Hematopoietic multipotent progenitor cell treated with erythropoietin and hydrocortisone succinate and interleukin-3 and kit ligand, for 8 days (in vitro differentiated cells): ENCODE measurements at regions not wholly inside any gene's neighbourhood (a gene's known extent, or its start where the extent isn't known, plus 50 kb on each side); places are given as distances from the start of the nearest gene placed in this dataset.
"Not testable (repeated sequence)": the region's sequence is repeated elsewhere in the genome, so short reads cannot be mapped to it uniquely, and the experiment has no call there.

Source experiments
- DNase-seq: peaks from one replicate; pipeline ENCODE4 v3.0.0-alpha.2; 2015

- no peak for DNase-seq
These were observed 66.7 kb upstream of the GOLGA8B start for GRCh38 chr15:34650177-34650576.

DNA sequence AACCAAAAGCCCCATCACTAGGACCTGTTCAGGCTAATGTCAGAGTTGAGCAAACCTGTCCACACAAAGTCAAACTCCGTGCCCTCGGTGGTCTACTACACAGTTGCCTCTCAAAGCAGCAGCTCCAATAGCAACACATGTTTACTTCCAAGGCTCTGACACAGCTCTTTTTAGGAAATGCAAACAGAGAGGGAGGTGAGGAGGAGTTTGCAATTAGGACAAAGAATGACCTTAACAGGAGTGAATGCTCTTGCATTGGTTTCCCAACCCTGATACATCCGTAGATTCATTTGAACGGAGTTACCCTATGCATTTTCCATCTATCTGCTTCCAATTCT is 64.8 kb upstream of the GOLGA8B start:
- no peak for DNase-seq

DNA sequence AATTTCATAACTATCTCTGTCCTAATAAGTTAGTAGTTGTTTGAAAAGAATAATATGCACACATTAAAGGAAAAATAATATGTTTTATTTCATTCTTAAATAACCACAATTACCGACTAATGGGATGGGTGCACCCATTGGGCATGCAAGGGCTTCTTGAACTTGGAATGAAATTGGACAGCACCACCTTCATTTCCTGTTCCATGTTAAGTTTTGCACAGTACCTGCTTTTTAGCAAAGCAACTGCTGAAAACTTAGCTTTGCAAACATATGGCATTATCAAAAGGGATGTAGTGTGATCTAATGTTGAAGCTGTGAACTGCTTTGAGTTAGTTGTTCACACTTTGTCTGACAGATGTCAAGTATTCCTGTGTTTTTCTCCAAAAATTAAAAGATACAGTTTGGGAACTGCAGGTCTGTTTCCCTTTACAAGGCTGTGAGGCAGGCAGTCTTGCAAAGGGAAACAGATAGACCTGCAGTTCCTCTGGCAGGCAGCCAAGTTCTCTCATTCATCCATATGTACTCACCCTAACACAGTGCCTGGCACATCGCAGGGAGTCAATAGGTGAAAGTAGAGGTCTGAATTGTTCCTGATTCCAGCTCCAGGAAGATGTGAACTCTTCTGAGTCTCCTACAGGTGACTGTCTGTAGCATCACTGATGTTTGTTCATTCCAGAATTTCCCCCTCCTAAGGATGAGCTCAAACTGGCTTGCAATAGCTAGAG is 64.3 kb upstream of the GOLGA8B start:
- peak; percentile 82 for DNase-seq

GRCh38 chr15:34646918-34647317 is 63.5 kb upstream of the GOLGA8B start:
- no peak for DNase-seq

DNA sequence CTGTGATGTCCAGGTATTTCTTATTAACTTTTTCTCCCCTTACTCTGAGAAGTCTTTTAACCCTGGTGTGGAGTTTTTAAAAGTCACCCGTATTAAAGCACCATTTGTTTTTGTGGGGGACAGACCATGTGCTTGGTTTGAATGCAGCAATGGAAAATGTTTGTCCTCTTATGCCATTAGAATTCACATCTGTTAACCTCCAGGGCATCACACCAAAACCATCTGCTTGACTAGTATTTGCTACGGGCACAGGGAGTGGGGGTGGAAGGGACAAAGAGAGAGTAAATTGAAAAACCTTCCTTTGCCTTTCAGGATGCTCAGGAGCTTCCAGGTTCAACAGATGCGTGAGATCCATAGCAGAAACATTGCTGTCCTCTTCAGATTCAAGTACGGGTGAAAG is 61.4 kb upstream of the GOLGA8B start:
- no peak for DNase-seq

DNA sequence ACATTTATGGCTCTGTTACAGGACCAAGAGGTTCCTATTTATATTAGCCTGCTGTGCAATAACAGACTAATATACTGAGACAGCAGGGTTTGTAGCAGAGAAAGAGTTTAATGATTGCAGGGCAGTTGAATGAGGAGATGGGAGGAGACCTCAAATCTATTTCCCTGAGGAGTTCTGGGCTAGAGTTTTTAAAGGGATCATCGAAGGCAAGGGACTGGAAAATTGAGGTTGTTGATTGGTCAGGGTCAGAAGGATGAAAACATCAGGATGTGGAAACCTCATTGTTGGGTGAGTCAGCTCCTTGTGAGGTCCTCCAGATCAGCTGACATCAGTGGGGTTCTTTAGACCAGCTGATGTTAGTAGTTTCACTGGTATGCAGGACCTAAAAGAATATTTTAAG is 60.6 kb upstream of the GOLGA8B start:
- DNase-seq: no peak

- no peak for DNase-seq
These were observed 58.8 kb upstream of the GOLGA8B start for GRCh38 chr15:34642247-34642646.

DNA sequence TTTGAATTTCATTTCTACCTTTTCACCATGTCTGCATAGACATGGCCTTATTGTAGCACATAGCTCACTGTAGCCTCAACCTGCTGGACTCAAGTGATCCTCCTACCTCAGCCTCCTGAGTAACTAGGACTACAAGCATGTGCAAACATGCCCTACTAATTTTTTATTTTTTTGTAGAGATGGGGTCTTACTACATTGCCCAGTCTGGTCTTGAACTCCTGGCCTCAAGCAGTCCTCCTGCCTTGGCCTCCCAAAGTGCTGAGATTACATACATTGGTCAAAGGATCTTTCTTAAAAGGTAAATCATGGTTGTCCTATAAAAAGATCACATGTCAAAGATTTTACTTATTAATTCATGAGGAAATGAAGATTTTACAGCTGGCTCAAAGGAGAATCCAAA is 57.2 kb upstream of the GOLGA8B start:
- DNase-seq: no peak

DNA sequence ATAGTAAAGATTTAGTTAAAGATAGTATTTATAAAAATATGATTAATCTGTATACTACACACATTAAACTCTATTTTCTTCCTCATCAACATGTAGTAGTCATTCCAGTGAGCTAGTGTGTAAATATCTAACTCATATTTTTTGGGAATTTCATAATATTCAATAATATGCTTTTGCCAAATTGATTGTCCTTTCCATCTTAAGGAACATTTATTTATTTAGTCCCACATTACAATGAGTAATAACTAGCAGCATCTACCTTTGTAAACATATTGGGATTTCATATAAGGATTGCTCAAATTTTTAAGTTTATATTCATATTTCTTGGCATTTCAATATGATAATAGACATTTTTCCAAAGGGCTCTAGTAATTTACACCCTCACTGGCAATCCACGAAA is 53.9 kb upstream of the GOLGA8B start:
- no peak for DNase-seq

- not testable (repeated sequence) for DNase-seq
These were observed 50.2 kb upstream of the GOLGA8B start for GRCh38 chr15:34633602-34634001.
